Gastroesophageal sphincter (tissue), 4 donors: ENCODE measurements at regions not wholly inside any gene's neighbourhood (a gene's known extent, or its start where the extent isn't known, plus 50 kb on each side); places are given as distances from the start of the nearest gene placed in this dataset.

Source experiments
- ATAC-seq: fragments of 150-250 bp; one replicate; pipeline ENCODE4 v1.9.1; 2016; ENCODE audit warnings: mild to moderate bottlenecking, moderate library complexity
- H3K27ac ChIP-seq, 4 donors: fragments of 200-600 bp; sonication (generic) in 3 of 4; 1 replicate in 3 of 4; 2 replicates in 1 of 4; pipeline ENCODE4 v1.5.1; 2016 to 2019
- H3K27me3 ChIP-seq: fragments of 200-600 bp; sonication (generic); one replicate; pipeline ENCODE4 v1.5.1; 2019
- H3K36me3 ChIP-seq, 2 donors: fragments of 200-600 bp; sonication (generic); one replicate each; pipeline ENCODE4 v1.5.1; 2019; ENCODE audit warnings: control low read depth in 1 of 2
- H3K4me1 ChIP-seq, 3 donors: fragments of 200-600 bp; sonication (generic); 1 replicate in 2 of 3; 2 replicates in 1 of 3; pipeline ENCODE4 v1.5.1; 2016 to 2019; ENCODE audit warnings: control low read depth in 2 of 3
- H3K4me3 ChIP-seq, 2 donors: fragments of 200-600 bp; sonication (generic); one replicate each; pipeline ENCODE4 v1.5.1; 2019; ENCODE audit warnings: mild to moderate bottlenecking in 1 of 2, moderate library complexity in 1 of 2
- H3K9me3 ChIP-seq, 3 donors: fragments of 200-600 bp; sonication (generic); one replicate each; pipeline ENCODE4 v1.5.1; 2017 to 2019; ENCODE audit warnings: control low read depth in 2 of 3
- CTCF ChIP-seq, 4 experiments: fragments of 200-600 bp in 2 of 4; fragments of 450-650 bp in 2 of 4; sonication (generic) in 1 of 4; IDR thresholded peaks; one replicate each; pipeline ENCODE4 v1.5.1; 2017 to 2019; ENCODE audit warnings: antibody characterized with exemption in 4 of 4, mild to moderate bottlenecking in 2 of 4, moderate library complexity in 2 of 4
- EP300 ChIP-seq: sonication (generic); formaldehyde crosslinking; IDR thresholded peaks from one replicate; pipeline ENCODE4 v1.6.1; 2017; ENCODE audit warnings: antibody characterized with exemption, mild to moderate bottlenecking
- POLR2A ChIP-seq, 2 donors: fragments of 450-650 bp; IDR thresholded peaks; one replicate each; pipeline ENCODE4 v1.6.1; 2017; ENCODE audit warnings: antibody characterized with exemption in 2 of 2, mild to moderate bottlenecking in 2 of 2, moderate library complexity in 1 of 2
- POLR2AphosphoS5 ChIP-seq: sonication (generic); formaldehyde crosslinking; IDR thresholded peaks from one replicate; pipeline ENCODE4 v1.6.1; 2017; ENCODE audit warnings: antibody characterized with exemption
- WGBS, 2 donors: methylation state at CpG; one replicate each; pipeline ENCODE4 v1.1.5; 2018; ENCODE audit warnings: low coverage in 1 of 2; 5-methylcytosine and 5-hydroxymethylcytosine counted together

GRCh38 chr4:163858515-163858914 is 364.0 kb downstream of the TMA16 start:
- no peaks in the 10 kb centered on the region for H3K36me3 ChIP-seq
- no peak for ATAC-seq
- H3K9me3 ChIP-seq = no peaks in the 10 kb centered on the region
- H3K4me3 ChIP-seq = no peak overlapping the region
- no peak for TF ChIP-seq POLR2A (IDR thresholded peaks at IDR 0.05)
- no peak for TF ChIP-seq POLR2AphosphoS5
- no peak for TF ChIP-seq CTCF (IDR thresholded peaks at IDR 0.05)
- TF ChIP-seq EP300 = no peak
- no peak overlapping the region for H3K27ac ChIP-seq
- H3K4me1 ChIP-seq = no peaks in the 10 kb centered on the region
- WGBS, 2 donors = 70 to 81% methylated on average over 3 of the region's 3 CpGs
- H3K27me3 ChIP-seq = no peaks in the 10 kb centered on the region

GRCh38 chr4:163863082-163863481 is 368.6 kb downstream of the TMA16 start:
- Histone ChIP-seq H3K27me3 (no peaks in the 10 kb centered on the region), H3K4me3 (no peak overlapping the region), H3K27ac (no peak overlapping the region), H3K36me3 (no peaks in the 10 kb centered on the region), H3K4me1 (no peaks in the 10 kb centered on the region), H3K9me3 (no peaks in the 10 kb centered on the region)
- WGBS, 2 donors = 63 to 64% methylated on average over 2 of the region's 2 CpGs
- ATAC-seq = no peak
- TF ChIP-seq CTCF (IDR thresholded peaks at IDR 0.05) (no peak), POLR2A (IDR thresholded peaks at IDR 0.05) (no peak), EP300 (no peak), POLR2AphosphoS5 (no peak)

- Histone ChIP-seq H3K4me1 (no peaks in the 10 kb centered on the region), H3K36me3 (no peaks in the 10 kb centered on the region), H3K27ac (no peak overlapping the region), H3K4me3 (no peak overlapping the region), H3K27me3 (no peaks in the 10 kb centered on the region), H3K9me3 (no peaks in the 10 kb centered on the region)
- 43 to 67% methylated on average over 1 of the region's 1 CpG for WGBS, 2 donors
- TF ChIP-seq CTCF (IDR thresholded peaks at IDR 0.05) (no peak), POLR2AphosphoS5 (no peak), EP300 (no peak), POLR2A (IDR thresholded peaks at IDR 0.05) (no peak)
- ATAC-seq = no peak
Measured at GRCh38 chr4:163865010-163865409, 370.5 kb downstream of the TMA16 start.

- H3K4me1 ChIP-seq = no peaks in the 10 kb centered on the region
- WGBS, 2 donors = 59 to 68% methylated on average over 3 of the region's 3 CpGs
- TF ChIP-seq CTCF (IDR thresholded peaks at IDR 0.05) (no peak), EP300 (no peak), POLR2AphosphoS5 (no peak), POLR2A (IDR thresholded peaks at IDR 0.05) (no peak)
- ATAC-seq = no peak
- no peaks in the 10 kb centered on the region for H3K9me3 ChIP-seq
- no peak overlapping the region for H3K4me3 ChIP-seq
- H3K36me3 ChIP-seq = no peaks in the 10 kb centered on the region
- H3K27me3 ChIP-seq = no peaks in the 10 kb centered on the region
- H3K27ac ChIP-seq = no peak overlapping the region
Measured at GRCh38 chr4:163866728-163867315, 372.3 kb downstream of the TMA16 start.

- no peak overlapping the region for H3K4me3 ChIP-seq
- H3K27me3 ChIP-seq = no peaks in the 10 kb centered on the region
- ATAC-seq = no peak
- WGBS, 2 donors = 67 to 79% methylated on average over 2 of the region's 2 CpGs
- no peak overlapping the region for H3K27ac ChIP-seq
- TF ChIP-seq CTCF (IDR thresholded peaks at IDR 0.05) (no peak), POLR2AphosphoS5 (no peak), POLR2A (IDR thresholded peaks at IDR 0.05) (no peak), EP300 (no peak)
- H3K36me3 ChIP-seq = no peaks in the 10 kb centered on the region
- no peaks in the 10 kb centered on the region for H3K9me3 ChIP-seq
- no peaks in the 10 kb centered on the region for H3K4me1 ChIP-seq
Measured at GRCh38 chr4:163868445-163868844, 374.0 kb downstream of the TMA16 start.
